GM18505 (cell line): ENCODE measurements at regions not wholly inside any gene's neighbourhood (a gene's known extent, or its start where the extent isn't known, plus 50 kb on each side); places are given as distances from the start of the nearest gene placed in this dataset.

Experiments
- ATAC-seq: cut with Tn5 transposase; IDR thresholded peaks from one replicate; pipeline ENCODE4 v1.9.1; 2021; ENCODE audit not compliant: unreplicated experiment
- POLR2A ChIP-seq: IDR thresholded peaks from 4 replicates; pipeline ENCODE4 v1.6.1; 2011; ENCODE audit warnings: borderline replicate concordance; ENCODE audit not compliant: insufficient read depth, insufficient read length; ENCODE audit errors: extremely low read depth

DNA sequence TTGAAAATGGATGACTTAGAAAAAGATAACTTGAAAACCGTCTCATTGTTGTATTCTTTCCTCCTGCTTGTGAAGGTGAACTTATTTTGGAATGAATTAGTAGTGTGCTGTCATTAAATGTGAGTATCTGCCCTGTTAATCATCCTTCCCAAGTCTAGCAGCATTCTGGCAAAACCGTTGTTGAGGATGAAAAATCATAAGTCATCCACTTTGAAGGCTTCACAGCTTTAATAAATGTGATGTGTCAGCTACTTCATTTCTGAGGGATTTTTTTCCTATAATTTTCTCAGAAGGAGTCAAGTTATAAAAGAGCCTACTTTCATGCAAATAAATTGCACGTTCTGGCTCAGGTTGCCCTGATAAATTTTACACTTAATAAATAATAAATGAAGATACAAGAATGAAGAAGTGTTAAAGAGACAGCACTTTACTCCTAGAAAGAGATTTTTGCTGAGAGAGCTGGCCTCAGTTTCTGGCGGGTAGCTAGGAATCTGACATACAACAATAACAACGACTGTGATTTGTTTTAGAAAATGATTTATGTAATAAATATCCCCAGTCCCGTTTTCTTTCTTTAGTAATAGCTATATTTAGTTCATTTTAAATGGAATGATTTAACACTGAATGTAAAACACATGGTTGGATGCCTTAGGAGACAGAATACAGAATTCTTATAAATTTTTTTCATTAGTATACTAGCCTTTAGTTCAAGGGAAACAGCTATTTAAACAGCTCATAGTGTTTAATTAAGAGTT, 516.5 kb upstream of the KLF6 start:
- no peak for ATAC-seq
- no peak for TF ChIP-seq POLR2A

DNA sequence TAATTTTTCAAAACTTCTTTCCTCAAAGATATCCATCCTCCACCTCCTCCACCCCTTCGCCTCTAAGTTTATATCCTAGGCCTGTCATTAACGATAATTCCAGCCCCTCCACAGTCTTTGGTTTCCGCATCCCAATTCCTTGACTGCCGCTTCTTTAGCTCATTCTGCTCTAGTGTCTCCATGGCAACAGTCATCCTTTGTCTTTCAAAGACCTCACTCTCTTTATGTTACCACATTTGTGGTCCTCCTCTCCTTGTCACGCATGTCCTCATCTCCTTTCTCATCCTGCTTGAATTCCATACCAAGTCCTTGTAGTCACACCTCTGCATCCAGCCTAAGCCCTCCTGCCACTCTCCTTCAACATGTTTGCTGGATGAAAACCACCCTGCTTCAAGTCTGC, 511.2 kb upstream of the KLF6 start:
- ATAC-seq, result no peak
- no peak for TF ChIP-seq POLR2A

- no peak for ATAC-seq
- TF ChIP-seq POLR2A, result no peak
These were observed 510.2 kb upstream of the KLF6 start for GRCh38 chr10:4294996-4295792.

DNA sequence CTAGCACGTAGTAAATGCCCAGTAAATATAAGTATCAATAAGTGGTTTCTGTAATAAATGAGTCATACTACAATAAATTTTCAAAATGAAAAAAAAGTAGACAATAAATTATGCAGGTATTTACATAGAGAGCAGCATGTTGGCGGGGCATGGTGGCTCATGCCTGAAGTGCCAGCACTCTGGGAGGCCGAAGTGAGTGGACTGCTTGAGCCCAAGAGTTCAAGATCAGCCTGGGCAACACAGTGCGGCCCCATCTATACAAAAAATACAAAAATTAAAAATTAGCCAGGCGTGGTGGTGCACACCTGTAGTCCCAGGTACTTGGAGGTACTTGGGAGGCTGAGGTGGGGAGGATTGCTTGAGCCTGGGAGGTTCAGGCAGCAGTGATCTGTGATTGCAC, 509.3 kb upstream of the KLF6 start:
- no peak for TF ChIP-seq POLR2A
- ATAC-seq, result no peak

- no peak for TF ChIP-seq POLR2A
- no peak for ATAC-seq
These were observed 507.0 kb upstream of the KLF6 start for GRCh38 chr10:4291990-4292389.

GRCh38 chr10:4285121-4285520, 500.1 kb upstream of the KLF6 start:
- no peak for ATAC-seq
- TF ChIP-seq POLR2A, result no peak

DNA sequence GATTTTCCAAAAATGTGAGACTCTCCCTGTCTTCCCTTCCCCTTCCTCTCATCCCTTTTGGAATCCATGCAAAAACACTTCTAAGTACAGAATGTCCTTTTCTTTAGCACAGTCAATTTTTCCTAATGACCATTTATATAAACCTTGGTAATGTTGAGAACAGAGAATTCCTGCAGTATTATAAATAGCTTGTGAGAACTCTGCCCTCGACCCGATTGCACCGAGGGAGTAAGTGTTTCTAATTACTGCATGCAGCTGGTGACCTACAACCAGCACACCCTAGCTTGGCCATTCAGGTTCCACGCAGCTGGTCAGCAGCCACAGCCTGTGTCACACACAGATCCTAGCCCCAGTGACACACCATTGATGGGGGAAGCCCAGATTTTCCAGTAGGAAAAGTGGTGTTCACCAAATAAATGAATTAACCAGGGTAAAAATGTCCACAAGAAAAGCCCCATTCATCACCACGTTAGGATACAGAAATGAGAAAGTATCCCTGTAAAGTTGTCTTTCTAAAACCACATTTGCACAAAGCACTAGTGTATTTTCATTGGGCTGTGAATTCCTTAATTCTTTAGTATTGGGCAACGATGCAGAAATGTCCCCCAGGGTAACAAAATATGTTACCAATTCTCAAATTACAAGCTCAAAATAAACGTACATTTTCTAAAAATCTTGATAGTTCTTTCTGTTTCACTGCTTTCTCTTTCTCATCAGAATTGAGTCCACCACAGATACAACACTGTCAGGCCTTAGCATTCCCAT, 499.0 kb upstream of the KLF6 start:
- no peak for TF ChIP-seq POLR2A

GRCh38 chr10:4282496-4282895, 497.5 kb upstream of the KLF6 start:
- no peak for ATAC-seq
- TF ChIP-seq POLR2A, result no peak

More for the DNA sequence above, 499.0 kb upstream of the KLF6 start:
- ATAC-seq, result no peak

DNA sequence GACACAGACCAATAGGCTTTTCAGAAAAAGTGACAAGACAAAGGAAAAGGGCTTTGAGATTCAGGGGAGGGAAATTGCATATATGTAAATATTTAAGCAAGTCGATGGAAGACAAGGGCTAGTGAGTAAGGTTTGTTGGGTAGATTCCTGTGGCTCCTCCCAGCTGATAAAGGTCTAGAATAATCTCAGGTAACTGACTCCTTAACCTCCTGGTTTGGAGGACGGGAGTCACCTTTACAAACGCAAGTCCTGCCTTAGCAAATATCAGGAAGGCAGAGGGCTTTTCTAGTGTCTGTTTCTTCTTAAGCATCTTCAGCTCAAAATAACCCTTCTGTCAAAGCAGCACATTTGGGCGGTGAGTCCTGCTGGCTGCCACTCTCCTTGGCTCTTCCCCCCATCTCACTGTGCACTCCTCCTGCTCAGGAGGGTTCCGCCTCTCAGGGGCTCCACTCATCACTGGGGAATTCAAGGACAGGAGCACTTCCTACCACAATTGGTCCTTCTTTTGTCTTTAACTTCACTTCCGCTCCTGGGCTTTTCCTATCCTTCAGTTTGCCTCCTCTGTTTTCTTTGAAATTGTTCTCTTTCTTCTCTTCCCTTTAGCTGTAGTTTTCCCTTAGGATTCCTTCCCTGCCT, 496.3 kb upstream of the KLF6 start:
- TF ChIP-seq POLR2A, result no peak
- ATAC-seq, result no peak

DNA sequence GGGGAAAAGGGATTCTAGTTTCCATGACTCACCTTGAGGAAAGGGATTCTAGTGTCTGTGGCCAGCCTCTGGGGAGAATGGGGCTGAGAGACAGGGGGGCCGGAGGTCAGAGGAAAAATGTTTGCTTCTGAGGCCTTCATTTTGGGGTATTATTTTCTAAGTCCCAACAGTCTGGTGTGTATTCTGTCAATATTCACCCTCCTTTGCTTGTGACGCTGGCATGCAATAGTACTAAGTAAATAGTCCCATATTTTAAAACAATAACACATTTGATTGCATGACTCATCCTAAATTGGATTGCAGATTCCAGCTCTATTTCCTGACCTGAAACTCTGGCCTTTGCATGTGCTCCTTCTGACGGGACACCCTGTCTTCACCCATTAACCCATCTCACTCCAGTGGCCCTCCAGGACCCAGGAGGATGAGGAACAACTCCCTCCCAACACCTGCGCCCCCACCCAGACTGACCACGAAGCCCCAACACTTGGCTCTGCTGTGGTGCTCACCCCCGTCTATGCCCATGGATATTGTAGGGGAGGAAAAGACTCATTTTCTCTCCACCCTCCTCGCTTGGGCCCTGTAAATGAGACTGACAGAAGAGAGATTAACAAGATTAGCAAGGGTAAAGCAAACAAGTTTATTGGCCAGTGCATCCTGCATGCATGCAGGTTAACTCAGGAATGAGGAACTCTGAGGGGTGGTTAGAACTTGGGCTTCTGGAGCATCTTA, 495.6 kb upstream of the KLF6 start:
- ATAC-seq, result no peak
- TF ChIP-seq POLR2A, result no peak

DNA sequence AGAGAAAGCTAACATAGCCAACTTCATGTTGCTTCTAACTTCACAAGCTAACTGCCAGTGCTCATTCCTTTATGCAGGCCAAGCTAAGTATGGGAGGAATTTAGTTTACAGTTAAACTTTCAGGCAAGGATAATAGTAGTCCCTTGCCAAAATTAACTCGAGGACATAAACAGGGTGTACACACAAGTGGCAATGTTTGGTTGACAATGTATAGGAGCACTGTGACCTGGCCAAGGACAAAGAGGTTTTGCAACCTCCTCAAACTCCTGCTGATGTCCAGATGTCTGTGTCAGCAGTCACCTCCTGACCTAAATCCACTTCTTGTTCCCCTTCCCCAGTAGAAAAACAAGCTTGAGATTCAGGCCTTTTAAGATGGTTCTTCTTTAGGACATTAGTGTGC, 494.6 kb upstream of the KLF6 start:
- no peak for ATAC-seq
- no peak for TF ChIP-seq POLR2A

- TF ChIP-seq POLR2A, result no peak
- no peak for ATAC-seq
These were observed 493.2 kb upstream of the KLF6 start for GRCh38 chr10:4278186-4278585.
